GM19372 (cell line): ENCODE measurements at regions not wholly inside any gene's neighbourhood (a gene's known extent, or its start where the extent isn't known, plus 50 kb on each side); places are given as distances from the start of the nearest gene placed in this dataset.

Source experiments
- ATAC-seq: cut with Tn5 transposase; IDR thresholded peaks from one replicate; pipeline ENCODE4 v1.9.1; 2021; ENCODE audit warnings: mild to moderate bottlenecking, low read depth, moderate library complexity; ENCODE audit not compliant: unreplicated experiment

DNA sequence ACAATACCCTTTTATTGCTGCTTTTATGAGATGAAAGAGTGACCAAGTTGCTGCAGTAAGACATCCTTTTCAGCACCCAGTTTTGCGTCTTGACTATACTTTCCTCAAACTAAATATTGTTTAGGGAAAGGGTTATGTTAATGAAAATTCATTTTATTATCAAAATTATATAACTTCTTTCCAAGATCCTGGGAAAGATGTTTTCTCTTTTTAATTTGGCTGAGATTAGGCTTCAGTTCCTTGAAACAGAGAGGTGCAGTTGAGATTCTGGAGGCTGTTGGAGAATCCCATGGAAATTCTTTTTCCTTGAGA lies 91.6 kb upstream of the KCNA3 start:
- no peak for ATAC-seq

DNA sequence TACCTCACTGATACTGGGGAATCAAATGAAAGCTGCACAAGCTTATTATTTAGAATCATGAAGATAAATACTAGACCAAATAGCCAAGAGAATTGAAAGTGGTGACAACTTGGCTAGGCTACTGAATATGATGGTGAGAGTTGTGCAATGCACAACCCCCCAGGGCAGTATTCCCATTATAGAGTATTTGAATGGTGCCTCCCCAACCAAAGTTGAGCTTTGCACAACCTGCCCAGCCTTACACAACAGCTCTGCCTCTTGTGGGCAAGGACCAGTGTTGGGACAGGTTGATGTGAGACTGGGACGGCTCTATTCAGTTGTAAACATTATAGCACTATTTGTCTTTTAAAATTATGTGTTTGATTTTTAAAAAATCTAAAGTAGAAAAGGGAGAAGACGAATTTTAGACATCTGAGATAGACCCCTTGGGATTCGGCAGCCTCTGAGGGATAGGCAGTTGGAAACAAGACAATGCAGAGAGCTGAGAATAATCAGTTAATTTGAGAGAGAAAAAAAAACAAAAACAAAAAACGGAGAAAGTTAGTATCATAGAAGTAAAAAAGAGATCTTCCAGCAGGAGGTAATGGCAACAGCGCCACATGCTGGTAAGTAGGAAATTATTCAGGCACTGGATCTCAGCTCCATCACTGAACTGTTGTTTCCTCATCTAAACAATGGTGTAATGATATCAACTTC lies 91.0 kb upstream of the KCNA3 start:
- ATAC-seq, result no peak

DNA sequence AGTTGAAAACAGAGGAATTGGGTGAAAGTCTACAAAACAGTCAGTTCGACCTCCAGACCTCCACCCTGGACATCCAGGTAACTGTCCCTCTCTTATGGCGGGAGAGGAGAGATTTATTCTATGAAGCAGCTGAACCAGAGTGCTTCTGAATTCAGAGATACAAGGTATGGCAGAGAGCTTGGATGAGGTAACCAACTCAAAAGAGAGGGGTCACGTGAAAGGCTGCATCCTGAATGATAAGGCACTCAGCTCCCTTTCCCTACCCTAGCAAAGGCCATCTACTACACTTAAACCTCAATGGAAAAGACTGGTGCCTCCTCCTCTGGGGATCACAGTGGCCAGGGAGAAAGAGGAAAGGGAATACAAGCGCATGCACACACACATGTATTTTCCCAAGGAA lies 88.4 kb upstream of the KCNA3 start:
- ATAC-seq, result no peak

DNA sequence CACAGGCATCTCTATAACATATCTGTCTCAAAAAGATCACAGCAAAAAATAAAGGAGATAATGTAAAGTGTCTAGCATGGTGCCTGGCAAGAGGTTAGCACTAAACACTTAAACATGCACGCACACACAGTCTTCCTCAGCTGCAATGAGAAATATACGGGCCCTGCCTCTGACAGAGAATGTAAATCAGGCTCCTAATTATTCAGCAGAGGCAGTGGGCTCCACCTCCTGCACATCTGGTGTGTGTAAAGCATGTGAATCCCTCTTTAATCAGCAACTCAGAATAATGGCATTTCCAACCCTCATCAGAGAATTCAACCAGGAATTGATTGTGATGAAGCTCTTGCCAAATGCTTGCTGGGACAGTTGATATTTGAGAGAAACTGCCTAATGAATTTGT lies 85.6 kb upstream of the KCNA3 start:
- ATAC-seq, result no peak

DNA sequence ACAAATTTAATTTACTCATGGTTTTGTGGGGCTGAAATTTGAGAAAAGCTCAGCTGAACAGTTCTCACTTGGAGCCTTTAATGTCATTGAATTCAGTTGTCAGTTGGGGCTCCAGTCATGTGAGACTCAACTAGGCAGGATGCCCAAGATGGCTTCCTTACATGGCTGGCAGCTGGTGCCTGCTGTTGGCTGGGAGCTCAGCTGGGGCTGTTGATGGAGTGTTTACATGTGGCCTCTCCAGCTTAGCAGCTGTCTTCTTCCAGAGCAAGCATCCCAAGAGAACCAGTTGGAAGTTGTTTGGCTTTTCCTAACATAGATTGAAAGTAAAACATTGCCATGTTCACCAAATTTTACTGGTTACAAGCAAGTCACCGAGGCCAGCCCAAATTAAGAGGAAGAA lies 81.8 kb upstream of the KCNA3 start:
- ATAC-seq, result no peak

DNA sequence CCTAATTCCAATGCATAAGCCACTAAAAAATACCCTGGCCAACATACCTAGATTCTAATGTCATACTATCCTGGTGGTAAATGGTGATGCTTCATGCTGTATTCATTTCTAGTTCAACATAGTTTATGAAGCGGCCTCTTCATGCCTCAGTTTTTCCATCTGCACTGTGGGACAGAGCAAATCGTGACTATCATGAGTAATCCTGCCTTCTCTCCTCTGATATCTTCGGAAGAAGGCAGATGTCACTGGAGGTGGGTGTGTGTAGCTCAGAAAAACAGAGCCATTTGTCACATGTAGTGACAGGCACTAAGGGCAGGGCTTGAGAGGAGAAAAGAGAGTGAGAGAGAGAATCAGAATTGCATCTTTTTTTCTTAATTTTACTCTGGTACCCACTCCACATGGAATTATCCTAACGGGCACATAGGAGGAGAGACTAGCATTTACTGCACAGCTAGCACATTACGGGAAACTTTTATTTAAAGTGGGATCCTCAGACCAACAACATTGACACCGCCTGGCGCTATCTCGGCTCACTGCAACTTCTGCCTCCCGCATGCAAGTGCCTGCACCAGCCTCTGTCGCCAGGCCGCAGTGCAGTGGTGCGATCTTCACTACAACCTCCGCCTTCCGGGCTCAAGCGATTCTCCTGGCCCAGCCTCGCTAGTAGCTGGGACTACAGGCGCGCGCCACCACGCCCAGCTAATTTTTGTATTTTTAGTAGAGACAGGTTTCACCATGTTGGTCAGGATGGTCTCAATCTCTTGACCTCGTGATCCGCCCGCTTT lies 78.4 kb upstream of the KCNA3 start:
- no peak for ATAC-seq

DNA sequence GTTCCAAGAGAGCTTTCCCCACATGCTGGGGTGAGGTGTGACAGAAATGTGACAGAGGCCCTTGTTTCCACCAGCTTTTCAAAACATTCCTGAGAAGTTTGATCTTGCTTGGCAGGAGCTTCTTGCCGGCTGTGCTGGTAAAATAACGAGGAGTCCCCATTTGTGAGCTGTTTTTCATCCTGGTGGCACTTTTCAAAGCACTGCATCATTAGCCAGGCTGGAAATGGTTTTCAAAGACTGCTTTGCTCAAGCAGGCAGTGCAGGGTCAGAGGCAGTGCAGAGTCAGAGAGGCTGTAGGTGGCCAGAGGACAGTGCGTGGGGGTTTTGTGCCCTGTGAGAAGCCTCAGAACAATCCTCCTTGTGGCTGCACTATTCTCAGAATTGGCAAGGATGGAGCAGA lies 75.8 kb upstream of the KCNA3 start:
- ATAC-seq, result no peak

DNA sequence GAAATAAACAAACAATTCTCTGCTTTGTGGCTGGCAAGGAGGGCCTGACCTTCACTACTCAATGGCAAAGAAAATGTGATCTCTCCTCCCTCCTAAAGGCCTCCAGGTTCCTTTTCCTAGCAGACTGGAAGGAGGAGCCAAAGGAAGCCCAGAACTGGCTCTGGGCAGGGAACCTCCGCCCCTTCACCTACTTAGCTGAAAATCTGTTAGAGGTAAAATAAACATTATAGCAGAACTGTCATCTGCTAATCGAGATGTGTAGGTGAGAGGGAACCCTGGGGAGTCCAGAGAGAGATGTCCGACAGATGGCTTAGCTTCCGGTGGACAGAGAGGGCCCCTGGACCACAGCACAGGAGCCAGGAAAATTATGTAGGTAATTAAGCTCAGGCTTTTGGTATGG lies 75.2 kb upstream of the KCNA3 start:
- ATAC-seq, result no peak

DNA sequence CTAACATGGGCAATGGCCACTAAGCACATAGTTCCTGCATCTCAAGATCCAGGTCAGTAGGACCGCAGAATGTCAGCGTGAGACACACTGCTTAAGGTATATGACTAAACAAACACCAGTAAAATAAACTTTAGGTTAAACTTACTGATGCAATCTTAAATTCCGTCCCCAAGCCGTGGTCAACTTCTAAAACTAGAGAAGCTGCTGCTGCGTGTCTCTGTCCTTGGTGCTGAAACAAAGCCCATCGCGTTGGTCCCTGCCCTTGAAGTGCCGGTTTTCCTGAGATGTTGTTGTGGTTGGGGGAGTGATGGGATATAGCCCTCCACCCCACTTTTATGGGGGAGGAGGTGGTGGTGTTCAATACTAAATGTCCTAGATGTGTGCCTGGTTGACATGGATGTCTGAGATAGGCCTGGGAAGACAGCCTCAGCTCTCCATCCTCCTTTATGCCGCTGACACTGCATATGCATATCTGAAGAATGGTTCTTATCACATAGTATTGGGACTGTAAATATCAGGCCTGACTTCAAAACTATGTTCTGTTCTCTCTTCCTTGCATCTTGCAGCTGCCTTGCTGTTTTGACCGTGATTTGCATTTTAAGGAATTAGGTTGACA lies 72.0 kb upstream of the KCNA3 start:
- ATAC-seq, result no peak

DNA sequence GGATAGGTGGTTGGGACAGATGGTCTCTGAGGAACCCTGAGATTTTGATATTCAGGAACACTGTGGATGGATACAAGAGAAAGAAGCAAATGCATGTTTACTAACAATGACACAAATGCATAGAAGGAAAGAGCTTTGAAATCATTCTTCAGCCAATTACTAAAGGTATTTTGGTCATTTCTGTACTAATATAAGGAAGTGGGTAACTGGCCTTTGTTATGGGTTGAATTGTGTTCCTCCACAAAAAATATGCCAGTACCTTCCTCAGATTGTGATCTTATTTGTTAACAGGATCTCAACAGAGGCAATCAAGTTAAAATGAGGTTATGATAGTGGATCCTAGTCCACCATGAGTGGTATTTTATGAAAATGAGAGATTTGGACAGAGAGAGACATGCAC lies 68.7 kb upstream of the KCNA3 start:
- no peak for ATAC-seq

DNA sequence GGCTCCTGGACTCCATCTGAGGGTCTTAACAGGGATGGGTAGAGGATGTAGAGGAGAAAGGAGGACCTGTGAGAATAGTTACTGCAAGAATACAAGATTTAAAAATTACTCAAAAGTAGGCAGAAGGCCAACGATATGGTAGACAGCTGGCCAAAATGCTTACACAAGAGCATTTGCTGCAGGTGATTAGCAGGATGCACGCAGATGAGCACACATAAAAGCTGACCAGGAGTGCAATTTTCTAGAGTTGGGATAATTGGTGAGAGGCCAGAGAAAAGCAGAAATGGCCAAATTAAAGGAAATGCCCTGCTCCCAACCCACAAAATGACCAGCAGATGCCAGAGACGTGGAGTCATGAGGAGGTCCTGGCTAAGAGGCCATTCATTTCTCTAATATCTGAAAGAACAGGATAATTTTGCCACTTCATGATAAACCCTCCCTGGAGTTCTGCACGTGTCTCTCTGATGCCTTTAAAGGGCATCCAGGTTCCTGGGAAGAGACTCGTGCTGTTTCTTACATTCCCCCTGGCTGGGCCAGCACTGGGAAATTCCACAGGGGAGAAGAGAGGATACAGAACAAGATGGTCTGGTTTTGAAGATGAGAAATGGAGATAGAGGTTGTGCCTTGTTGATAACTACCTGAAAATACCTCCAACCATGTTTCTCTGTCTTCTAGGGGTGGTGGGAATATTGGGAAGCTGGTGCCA lies 62.3 kb upstream of the KCNA3 start:
- no peak for ATAC-seq

DNA sequence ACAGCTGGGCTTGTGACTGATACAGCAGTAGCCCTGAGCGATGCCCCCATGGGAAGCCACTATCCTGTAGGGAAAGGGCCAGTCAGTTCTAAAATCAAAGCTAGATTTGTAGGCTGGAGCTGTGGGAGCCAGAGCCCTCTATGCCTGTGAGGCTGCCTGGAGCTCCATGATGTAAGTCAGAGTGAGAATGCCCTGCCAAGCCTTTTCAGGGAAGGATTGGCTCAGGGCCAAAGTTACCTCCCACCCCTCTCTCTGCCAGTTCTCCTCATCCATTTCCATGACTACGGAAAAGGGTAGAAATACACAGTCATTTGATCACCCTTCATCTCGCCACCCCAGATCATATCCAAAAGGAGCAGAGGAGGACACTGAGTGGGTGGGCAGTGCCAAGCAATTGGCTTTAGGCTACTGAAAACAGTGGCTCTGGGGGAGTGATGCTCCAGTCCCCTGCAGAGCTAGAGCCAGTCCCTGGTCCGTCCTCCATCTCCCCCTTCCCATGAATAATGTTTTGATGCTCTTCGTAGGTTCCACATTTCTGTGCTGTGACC lies 59.5 kb upstream of the KCNA3 start:
- no peak for ATAC-seq

DNA sequence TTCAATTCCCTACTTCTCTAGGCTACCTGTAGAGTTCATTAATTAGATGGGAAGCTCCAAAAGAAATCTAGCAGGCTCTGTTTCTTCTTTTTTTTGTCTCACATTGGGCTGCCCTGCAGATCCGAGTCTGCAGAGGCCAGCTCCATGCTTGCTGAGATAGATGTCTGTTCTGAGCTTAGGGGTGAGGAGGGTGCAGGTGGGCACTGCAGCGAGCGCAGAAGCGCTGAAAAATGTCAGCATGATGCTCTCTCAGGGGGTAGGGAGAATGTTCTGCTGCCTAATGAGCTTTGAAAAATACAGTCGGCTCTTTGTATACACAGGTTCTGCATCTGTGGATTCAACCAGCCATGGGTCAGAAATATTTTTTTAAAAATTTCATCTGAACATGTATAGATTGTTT lies 56.8 kb upstream of the KCNA3 start:
- no peak for ATAC-seq

DNA sequence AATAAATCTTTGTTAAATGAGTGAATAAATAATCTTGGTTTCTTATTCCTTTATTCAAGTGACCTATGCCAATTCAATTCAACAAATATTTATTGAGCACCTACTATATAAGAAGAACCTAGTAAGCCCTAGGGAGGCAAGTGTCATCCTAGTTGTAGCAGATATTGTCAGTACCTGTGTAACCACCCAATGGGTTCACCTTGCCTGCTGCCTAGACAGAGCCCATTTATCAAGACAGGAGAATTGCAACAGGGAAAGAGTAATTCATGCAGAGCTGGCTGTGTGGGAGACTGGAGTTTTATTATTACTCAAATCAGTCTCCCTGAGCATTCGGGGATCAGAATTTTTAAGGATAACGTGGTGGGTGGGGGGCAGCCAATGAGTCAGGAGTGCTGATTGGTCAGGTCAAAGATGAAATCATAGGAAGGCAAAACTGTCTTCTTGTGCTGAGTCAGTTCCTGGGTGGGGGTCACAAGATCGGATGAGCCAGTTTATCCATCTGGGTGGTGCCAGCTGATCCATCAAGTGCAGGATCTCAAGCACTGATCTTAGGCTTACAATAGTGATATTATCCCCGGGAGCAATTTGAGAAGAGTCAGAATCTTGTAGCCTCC lies 53.8 kb upstream of the KCNA3 start:
- ATAC-seq, result no peak

DNA sequence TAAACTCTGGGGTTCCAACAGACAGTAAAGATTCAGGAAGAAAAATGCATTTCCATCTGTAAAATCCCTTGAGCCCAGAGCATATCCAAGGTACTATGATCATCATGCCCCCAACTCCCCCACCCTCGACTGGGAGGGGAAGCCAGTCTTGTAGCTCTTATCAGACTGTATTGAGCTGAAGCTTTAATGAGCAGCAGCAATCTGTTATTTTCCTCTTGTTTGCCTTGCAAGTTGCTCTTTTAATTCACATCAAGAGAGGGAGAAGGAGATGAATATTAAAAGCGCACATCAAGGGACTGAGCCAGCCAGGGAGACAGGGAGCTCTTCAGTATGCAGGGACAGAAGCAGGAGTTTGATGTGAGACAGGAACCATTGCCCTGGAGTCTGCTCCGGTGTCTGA lies 52.5 kb upstream of the KCNA3 start:
- no peak for ATAC-seq

DNA sequence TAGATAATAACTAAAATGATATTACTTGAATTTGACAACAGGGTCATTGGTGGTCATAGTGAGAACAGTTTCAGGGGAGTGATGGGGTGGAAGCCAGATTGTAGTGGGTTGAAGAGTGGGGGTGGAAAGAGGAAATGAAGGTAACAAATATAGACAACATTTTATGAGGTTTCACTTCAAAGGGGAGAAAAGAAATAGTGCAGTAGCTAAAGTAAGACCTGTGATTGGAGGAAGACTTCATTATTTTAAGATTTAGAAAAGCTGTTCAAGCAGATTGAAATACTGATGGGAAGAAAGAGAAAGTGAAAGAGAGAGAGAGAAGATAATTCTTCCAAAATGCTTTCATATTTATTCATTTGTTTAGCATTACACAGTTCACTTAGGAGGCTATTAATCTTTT lies 52.0 kb upstream of the KCNA3 start:
- ATAC-seq, result peak; percentile 93
